ENCODE measurements at regions not wholly inside any gene's neighbourhood (a gene's known extent, or its start where the extent isn't known, plus 50 kb on each side); places are given as distances from the start of the nearest gene placed in this dataset.

DNA sequence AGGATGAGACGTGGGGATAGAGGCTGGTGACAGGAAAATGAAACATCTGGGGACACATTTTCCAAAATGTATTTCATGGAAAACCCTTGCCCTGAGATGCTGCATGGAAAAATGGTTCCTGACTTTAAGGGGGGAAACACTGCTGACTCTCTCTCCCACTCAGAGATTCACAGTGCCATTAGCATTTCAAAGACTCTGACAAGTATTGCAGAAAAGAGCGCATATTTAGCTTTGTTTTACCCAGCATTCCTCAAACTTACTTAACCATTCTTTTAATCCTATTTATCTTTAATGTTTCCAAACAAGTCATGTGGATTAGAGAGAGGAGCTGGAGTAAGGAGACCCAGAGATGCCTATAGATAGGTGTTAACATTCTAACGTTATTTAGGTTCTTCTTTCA, 141.8 kb upstream of the DYRK2 start:
- DNase-seq: no peak

DNA sequence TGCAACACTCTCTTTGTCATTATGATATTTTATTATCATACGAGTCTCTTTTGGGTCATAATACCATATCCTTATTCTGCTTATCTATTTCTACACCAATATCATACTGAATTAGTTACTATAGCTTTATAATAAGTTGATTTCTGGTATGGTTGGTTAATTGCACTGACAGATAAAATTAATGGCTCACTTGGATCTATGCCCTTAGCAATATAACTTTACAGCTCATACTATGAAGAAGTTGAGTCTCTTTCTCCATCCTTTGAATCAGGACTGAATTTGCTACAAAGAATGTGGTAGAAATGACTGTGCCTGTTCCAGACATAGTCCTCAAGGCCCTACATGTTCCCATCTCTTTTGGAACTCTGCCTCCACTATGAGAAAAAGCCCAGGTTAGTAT, 139.7 kb upstream of the DYRK2 start:
- DNase-seq: no peak

DNA sequence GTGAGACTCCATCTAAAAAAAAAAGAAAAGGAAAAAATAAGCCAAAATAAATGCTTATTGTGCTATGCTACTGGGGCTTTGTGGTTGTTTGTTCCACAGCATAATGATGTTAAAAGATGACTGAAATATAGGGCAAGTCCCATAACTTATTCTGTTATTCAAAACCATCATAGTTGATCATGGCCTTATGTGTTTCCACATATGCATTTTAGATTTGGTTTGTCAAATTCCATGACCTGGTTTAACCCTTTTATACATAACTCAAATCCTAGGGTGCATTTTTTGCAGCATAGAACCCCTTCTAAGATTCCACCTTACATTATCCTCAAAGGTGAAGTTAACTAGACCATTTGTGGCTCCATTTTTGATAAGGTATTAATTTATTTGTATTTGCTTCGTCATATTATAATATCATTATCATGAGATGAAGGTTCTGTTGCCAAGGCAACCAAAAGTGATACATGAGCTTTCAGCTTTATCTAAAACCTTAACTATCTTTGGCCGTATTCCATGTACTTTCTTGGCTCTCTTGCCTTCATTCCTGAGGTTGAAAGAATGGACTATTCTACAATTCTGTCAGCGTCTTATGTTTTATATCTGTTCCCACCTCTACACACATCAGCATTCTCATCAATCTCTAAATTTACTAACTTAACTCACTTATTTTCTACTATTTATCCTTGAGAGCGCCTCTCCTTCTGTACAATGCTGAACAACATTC, 138.7 kb upstream of the DYRK2 start:
- DNase-seq: no peak

DNA sequence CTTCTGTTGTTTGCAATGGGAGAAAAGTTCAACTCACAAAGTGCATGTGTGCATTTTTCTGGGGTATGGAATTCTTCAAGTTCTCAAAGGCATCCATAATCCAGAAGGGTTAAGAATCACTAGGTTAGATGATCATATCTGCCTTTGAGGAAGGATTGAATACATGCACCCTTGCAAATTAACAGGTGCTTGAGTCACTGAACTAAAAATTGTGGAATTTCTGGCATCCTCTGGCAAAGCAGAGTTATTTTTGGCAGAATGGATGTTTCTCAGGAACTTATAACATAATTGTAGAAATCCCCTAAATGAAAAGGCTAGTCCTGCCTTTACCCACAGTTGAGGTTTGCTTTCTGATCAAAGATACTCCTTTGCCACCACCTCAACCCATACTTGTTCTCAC, 136.5 kb upstream of the DYRK2 start:
- no peak for DNase-seq

GRCh38 chr12:67514502-67514901, 134.0 kb upstream of the DYRK2 start:
- DNase-seq: no peak

- peak; percentile 65 for DNase-seq
Measured at GRCh38 chr12:67515679-67516340, 132.7 kb upstream of the DYRK2 start.

DNA sequence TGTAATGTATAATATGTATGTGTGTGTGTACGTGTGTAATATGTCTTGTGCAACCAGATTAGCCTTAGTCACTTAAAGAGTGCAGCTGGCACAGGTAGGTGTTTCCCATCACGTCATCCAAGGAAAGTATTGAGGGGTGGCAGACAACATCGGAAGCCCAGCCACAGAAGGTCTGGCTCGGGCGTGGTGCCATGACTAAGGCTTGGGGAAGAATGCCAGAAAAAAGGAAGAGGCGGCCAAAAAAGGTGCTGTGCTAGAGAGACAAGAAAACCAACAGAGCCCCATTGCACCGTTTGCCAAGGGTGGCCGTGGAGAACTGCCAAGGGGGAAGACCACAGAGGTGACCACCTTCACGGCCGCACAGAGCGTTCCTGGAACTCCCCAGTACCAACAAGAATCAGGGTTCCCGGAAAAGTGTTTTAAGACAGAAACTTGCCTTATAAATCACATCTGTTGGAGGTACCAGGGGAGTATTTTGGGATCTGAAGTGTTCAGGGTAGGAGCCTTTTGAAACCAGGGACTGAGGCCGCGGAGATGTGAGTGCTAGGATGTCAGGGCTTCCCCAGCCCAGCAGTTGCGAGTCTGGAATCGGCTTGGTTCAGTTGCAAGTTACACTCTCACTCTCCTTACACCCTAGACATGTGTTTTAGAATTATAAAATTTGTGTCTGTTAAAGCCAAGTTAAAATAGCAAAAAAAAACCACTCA, 131.2 kb upstream of the DYRK2 start:
- peak; percentile 4 for DNase-seq

DNA sequence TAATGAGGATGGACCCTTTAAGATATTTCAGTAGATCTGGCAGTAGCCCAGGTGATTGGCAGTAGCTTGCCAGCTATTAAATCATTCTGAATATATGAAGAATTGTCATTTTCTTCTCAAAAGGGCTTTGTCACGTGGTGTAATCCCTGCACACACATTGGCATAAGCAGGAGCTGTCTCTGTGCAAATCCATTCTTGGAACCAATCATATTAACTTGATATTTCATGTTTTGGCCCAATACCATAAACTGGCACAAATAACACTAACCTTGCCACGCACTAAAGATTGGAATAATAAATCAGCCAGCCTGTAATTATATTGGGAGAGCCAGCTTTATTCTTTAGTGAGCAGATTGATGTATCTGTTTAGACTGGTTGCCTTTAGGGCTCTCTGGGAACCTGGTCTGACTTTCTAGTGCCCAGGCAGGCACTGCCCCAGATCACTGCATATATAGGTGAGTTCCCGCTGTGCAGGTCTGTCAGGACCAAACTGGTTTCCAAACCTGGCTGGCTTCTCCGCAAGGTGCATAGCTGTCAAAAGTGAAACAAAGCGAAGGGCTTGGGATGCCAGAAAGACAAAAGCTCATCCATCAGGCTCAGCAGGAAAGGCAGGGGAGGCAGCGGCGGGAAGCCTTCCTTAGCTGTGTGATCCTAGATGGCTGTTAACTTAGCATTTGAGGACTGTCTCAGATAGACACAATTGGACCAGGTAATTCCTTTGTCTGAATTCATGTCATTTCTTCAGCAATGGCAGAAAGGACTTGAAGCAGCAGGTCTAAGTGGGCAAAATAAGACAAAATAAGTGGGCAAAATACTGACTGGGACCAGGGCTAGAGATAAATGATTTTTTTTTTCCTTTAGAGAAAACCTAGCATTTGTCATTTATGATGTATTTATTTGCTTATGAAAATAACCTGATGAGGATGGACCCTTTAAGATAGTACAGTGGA, 128.8 kb upstream of the DYRK2 start:
- DNase-seq: peak; percentile 45

GRCh38 chr12:67520606-67521005, 127.9 kb upstream of the DYRK2 start:
- DNase-seq: no peak

DNA sequence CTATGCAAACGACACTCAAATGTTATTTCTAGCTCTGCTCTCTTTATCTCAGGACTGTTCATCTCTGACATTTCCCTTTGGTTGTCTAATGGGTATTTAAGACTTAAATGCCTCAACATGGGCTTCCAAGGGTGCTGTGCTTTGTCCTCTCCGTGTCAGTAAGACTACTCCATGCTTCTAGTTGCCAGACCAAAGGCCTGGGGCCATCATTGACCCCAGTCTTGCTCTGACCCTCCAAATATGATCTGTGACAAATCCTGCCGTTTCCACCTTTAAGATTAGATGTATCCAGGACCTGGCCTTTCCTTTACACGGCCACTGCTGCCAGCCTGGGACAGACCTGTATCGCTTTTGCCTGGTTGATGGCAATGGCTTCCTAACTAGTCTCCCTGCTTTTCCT, 126.3 kb upstream of the DYRK2 start:
- DNase-seq: no peak

DNA sequence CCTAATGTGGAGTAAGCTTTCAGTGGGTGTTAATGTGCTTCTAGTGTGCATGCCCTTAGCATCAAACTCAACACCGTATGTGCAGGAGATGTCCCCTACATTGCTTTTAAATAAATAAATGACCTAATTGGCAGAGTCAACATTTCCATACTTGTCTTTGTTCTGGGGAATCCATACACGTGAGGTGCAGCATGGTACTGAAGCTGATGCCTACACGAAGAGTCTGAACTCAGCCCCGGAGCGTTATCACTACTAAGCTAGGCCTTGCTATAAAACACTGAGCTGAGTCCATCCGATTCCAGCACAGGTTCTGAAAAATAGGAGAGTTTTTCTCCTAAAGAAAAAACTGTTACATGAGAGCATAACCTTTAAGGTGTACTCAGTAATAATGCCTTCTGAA, 125.0 kb upstream of the DYRK2 start:
- DNase-seq: no peak

GRCh38 chr12:67524861-67525616, 123.5 kb upstream of the DYRK2 start:
- DNase-seq: no peak

DNA sequence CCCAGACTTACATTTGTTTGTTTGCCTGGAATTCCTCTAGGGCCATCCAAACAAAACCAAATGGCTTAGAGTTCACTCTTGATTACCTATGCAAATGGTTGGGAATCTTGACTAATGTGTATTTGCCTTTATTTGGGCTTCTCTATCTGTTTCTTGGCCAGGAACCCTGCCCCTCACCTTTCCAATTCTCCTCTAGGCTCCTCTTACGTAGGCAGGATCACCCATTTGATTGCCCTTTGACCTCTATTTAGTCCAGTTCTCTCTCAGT, 123.0 kb upstream of the DYRK2 start:
- no peak for DNase-seq

DNA sequence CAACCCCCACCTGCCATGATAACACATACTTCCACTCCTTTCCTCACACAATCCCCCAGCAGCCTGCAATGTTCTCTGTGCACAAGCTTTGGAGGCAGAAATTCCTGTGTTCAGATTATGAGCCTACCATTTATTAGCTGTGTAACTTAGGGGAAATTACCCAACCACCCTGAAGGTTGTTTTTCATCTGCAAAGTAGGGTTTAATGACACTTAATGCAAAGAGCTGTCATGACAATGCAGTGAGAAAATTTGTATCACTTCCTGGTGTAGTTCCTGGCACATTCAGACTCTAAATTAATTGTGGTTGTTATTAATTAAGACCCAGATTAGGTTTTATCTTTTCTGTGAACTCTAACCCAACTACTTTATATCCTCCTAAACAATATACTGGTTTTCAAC, 122.4 kb upstream of the DYRK2 start:
- DNase-seq: no peak

DNA sequence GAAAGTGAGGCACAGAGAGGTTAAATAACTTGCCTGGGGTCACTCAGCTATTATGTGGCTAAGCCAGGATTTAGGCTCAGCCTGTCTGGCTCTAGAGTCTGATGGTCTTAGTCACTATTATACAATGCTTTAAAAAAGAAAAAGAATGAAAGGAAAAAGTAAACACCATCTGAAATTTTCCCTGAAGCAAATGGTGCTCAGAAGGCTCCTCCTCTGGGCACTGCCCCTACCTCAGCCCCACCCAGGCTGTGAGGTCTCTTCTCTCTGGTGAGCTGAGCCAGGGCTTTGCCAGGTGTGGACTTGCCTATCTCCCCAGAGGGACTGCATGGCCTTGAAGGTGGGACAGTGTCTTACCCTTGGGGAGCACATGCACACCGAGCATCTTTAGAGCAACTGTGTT, 117.5 kb upstream of the DYRK2 start:
- DNase-seq: no peak

GRCh38 chr12:67531501-67531900, 117.0 kb upstream of the DYRK2 start:
- no peak for DNase-seq

- no peak for DNase-seq
Measured at GRCh38 chr12:67533159-67533558, 115.4 kb upstream of the DYRK2 start.

DNA sequence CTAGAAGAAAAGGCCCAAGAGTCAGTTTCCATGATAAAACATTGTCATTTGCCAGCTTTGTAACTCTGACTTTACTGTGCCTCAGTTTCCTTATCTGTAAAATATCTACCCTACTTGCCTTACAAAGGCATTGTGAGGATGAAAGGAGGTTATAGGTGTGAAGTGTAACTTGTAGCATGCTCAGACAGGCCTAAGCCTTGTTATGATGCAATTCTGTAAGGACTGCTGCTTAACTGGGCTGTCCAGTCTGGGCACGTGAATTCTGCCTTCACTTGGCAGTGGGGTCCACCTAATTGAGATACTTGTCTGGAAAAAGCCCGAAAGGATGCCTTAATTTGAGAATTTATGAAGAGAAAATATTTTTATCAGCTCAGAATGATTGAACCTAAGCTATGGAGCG, 114.5 kb upstream of the DYRK2 start:
- DNase-seq: no peak

- no peak for DNase-seq
Measured at GRCh38 chr12:67534681-67535080, 113.9 kb upstream of the DYRK2 start.

GRCh38 chr12:67535176-67535575, 113.4 kb upstream of the DYRK2 start:
- no peak for DNase-seq

DNA sequence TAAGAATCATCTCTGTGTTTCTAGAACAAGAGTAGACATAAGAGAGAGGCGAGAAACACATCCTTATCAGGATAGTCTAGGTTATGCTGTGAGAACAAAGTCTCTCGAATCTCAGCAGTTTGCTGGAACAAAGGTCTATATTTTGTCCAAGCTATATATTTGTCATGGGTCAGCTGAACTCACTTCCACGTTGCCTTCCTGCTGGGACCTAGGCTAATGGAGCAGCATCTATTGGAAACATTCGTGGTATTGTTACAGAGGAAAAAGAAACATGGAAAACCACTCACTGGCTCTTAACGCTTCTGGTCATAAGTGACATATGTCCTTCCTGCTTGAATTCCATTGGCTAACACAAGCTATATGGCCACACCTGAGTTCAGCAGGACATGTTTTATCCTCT, 112.6 kb upstream of the DYRK2 start:
- no peak for DNase-seq

DNA sequence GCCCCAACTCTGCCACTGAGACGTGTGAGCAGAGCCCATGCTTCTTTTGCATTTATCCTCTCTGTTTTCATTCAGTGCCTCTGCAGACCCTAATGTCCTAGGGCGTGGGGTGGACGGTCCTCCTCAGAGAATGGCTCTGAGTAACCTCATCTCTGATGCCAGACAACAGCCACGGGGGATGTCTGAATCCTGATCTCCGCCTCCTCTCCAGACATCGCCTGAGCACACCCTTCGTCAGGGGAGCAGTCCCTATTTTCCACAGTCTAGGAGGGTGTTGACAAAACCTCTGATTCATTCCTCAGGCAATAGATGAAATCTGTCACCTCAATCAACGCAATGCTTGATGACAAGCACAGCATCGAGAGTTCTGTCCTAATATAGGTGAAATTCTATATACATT, 109.2 kb upstream of the DYRK2 start:
- no peak for DNase-seq

DNA sequence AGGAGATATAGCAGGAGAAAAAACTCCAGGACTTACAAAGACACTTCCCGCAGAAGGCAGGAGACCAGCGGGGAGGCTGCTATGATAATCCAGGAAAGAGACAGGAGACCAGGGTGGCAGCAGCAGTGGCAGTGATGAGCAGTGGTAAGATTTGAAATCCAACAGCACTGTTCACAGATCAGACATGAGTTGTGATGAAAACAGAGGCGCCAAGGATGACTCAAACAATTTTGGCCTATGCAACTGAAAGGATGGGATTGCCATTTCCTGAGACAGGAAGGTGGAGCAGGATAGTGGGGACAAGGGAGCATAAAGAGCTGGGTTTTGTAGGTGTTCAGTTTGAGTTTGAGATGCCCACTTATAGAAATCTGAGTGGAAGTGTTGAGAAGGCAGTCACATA, 108.6 kb upstream of the DYRK2 start:
- DNase-seq: no peak

Measured in NCI-H1105 (cell line).